ENCODE measurements at regions not wholly inside any gene's neighbourhood (a gene's known extent, or its start where the extent isn't known, plus 50 kb on each side); places are given as distances from the start of the nearest gene placed in this dataset.

DNA sequence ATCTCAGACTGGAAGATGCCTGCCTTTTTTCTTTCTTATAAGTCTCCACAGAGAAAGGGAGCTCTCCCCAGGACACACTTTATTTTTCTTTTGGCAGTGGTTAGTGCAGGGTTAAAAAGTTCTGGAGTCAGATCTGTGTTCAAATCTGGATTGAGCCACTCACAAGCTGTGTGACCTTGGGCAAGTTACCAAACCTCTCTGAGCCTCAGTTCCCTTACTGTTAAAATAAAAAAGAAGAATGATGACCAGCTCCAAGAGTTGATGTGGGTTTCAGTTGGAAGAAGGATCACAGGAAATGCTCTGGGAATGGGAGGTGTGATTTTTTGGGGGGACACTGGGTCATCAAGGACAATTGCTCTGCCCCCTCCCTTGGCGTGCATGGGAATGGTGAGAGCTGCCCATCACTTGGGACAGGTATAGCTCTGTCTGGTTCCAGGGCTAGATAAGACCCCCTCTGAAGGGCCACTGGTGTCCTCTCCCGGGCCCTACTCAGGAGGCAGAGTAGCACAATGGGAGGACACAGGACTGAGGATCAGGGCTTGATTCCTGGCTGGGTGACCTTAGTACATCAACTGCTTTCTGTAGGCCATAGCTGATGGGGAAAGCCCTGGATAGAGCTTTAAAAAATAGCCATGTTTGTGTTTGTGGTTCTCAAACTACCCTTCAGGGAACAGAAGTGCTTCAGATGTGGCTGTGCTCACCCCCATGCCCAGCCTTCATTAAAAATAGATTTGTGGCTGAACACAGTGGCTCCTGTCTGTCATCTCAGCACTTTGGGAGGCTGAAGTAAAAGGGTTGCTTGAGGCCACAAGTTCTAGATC is 228.3 kb downstream of the MIAT start:
- H3K4me3 ChIP-seq: no peak overlapping the region
- H3K9me3 ChIP-seq: no peaks in the 10 kb centered on the region
- H3K27ac ChIP-seq: no peak overlapping the region
- peaks cover 5% of the 10 kb centered on the region for H3K36me3 ChIP-seq
- 100% methylated on average over 1 of the region's 2 CpGs for WGBS
- H3K27me3 ChIP-seq: no peaks in the 10 kb centered on the region
- no peak for DNase-seq (ENCODE audit: low spot score in 2 of 2)
- H3K4me1 ChIP-seq: no peaks in the 10 kb centered on the region
- no peak for TF ChIP-seq POLR2A (IDR thresholded peaks at IDR 0.05)
- TF ChIP-seq POLR2AphosphoS5 (IDR thresholded peaks at IDR 0.05): no peak
- TF ChIP-seq, protein P1, sequence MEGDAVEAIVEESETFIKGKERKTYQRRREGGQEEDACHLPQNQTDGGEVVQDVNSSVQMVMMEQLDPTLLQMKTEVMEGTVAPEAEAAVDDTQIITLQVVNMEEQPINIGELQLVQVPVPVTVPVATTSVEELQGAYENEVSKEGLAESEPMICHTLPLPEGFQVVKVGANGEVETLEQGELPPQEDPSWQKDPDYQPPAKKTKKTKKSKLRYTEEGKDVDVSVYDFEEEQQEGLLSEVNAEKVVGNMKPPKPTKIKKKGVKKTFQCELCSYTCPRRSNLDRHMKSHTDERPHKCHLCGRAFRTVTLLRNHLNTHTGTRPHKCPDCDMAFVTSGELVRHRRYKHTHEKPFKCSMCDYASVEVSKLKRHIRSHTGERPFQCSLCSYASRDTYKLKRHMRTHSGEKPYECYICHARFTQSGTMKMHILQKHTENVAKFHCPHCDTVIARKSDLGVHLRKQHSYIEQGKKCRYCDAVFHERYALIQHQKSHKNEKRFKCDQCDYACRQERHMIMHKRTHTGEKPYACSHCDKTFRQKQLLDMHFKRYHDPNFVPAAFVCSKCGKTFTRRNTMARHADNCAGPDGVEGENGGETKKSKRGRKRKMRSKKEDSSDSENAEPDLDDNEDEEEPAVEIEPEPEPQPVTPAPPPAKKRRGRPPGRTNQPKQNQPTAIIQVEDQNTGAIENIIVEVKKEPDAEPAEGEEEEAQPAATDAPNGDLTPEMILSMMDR (IDR thresholded peaks at IDR 0.05): no peak
- no peak for TF ChIP-seq EP300 (IDR thresholded peaks at IDR 0.05)

DNA sequence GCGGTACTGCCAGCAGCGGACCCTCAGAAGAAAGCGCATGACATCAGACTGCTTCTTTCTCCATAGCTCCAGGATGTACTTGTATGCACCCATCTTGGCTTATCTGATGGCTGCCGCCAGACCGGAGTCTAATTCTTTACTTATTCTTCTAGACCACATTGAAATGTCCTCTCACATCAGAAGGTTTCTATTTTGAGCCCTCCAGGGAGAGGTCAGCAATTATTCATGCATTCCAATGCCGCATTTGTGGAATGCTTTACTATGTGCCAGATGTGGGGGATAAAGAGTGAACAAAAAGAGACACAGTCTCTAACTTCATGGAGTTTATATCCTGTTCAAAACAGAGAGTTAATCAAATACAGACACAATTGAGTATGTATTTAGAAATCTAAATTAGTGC is 230.1 kb downstream of the MIAT start:
- Histone ChIP-seq H3K9me3 (no peaks in the 10 kb centered on the region), H3K36me3 (no peaks in the 10 kb centered on the region), H3K4me3 (no peak overlapping the region), H3K4me1 (peaks cover 4% of the 10 kb centered on the region), H3K27me3 (no peaks in the 10 kb centered on the region), H3K27ac (no peak overlapping the region)
- 82% methylated on average over 6 of the region's 6 CpGs for WGBS
- no peak for DNase-seq (ENCODE audit: low spot score in 2 of 2)
- TF ChIP-seq POLR2A (IDR thresholded peaks at IDR 0.05) (no peak), EP300 (IDR thresholded peaks at IDR 0.05) (no peak), POLR2AphosphoS5 (IDR thresholded peaks at IDR 0.05) (no peak)
- TF ChIP-seq, protein P1 (IDR thresholded peaks at IDR 0.05): no peak

DNA sequence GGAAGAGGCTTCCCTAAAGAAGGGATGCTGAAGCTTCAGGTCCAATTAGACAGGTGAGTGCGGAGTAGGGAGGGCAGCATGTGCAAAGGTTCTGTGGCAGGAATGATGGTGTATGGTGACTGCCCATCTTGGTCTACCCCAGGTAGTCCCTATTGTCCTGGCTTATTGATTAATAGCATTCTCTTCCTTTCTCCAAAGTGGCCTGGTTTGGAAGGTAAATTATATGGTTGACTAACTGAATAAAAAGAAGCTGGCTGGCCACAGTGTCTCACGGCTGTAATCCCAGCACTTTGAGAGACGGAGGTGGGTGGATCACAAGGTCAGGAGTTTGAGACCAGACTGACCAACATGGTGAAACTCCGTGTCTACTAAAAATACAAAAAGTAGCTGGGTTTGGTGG is 230.5 kb downstream of the MIAT start:
- no peaks in the 10 kb centered on the region for H3K36me3 ChIP-seq
- peaks cover 9% of the 10 kb centered on the region for H3K4me1 ChIP-seq
- TF ChIP-seq EP300 (IDR thresholded peaks at IDR 0.05) (no peak), POLR2AphosphoS5 (IDR thresholded peaks at IDR 0.05) (no peak), POLR2A (IDR thresholded peaks at IDR 0.05) (no peak)
- TF ChIP-seq, protein P1 (IDR thresholded peaks at IDR 0.05): no peak
- no peak for DNase-seq (ENCODE audit: low spot score in 2 of 2)
- no peak overlapping the region for H3K27ac ChIP-seq
- WGBS: 84% methylated on average over 4 of the region's 4 CpGs
- no peaks in the 10 kb centered on the region for H3K27me3 ChIP-seq
- no peak overlapping the region for H3K4me3 ChIP-seq
- H3K9me3 ChIP-seq: no peaks in the 10 kb centered on the region

DNA sequence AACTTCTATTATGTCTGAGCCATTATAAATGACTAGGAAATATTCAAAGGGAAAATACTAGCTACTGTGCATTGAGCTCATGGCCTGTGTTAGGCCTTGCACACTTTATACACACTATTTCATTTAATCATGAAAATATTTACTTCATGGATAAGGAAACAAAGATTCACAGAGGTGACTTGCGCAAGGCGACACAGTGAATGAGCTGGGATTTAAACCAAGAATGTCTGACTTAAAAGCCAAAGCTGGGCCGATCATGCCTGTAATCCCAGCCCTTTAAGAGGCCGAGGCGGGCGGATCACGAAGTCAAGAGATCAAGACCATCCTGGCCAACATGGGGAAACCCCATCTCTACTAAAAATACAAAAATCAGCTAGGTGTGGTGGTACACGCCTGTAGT is 231.5 kb downstream of the MIAT start:
- 94% methylated on average over 8 of the region's 8 CpGs for WGBS
- no peak for TF ChIP-seq POLR2AphosphoS5 (IDR thresholded peaks at IDR 0.05)
- TF ChIP-seq POLR2A (IDR thresholded peaks at IDR 0.05): no peak
- TF ChIP-seq, protein P1 (IDR thresholded peaks at IDR 0.05): no peak
- TF ChIP-seq EP300 (IDR thresholded peaks at IDR 0.05): no peak

DNA sequence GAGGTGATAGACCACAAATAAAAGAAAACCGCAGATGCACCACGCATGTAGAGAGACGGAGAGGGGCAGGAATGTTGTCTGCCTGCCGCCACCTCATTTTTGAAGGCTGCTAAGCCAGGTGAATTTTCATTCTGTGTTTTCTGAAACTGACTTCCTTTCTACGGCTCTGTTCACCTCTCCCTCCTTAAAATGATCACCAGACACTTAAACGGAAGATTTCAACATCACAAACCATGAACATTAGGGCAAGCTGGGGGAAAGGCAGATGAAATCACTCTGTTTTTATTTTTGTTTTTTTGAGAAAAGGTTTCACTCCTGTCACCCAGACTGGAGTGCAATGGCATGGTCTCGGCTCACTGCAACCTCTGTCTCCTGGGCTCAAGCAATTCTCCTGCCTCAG is 232.4 kb downstream of the MIAT start:
- Histone ChIP-seq H3K9me3 (no peaks in the 10 kb centered on the region), H3K27me3 (no peaks in the 10 kb centered on the region), H3K27ac (no peak overlapping the region), H3K4me3 (no peak overlapping the region), H3K36me3 (no peaks in the 10 kb centered on the region), H3K4me1 (peaks cover 19% of the 10 kb centered on the region)
- TF ChIP-seq POLR2AphosphoS5 (IDR thresholded peaks at IDR 0.05) (no peak), POLR2A (IDR thresholded peaks at IDR 0.05) (no peak), EP300 (IDR thresholded peaks at IDR 0.05) (no peak)
- TF ChIP-seq, protein P1 (IDR thresholded peaks at IDR 0.05): no peak
- WGBS: 75% methylated on average over 7 of the region's 7 CpGs
- DNase-seq (ENCODE audit: low spot score in 2 of 2): no peak

More for the DNA sequence above, 231.5 kb downstream of the MIAT start:
- H3K27me3 ChIP-seq: no peaks in the 10 kb centered on the region
- H3K4me3 ChIP-seq: no peak overlapping the region
- no peak overlapping the region for H3K27ac ChIP-seq
- H3K9me3 ChIP-seq: no peaks in the 10 kb centered on the region
- H3K4me1 ChIP-seq: peaks cover 14% of the 10 kb centered on the region
- no peak for DNase-seq (ENCODE audit: low spot score in 2 of 2)
- H3K36me3 ChIP-seq: no peaks in the 10 kb centered on the region

Data from suprapubic skin (tissue), 4 donors.